Endothelial cell of umbilical vein (primary cell): ENCODE measurements at regions not wholly inside any gene's neighbourhood (a gene's known extent, or its start where the extent isn't known, plus 50 kb on each side); places are given as distances from the start of the nearest gene placed in this dataset.

ENCODE experiments used
- BruUV-seq: library from RNA; stranded (reverse); fragments of 400-500 nt; replicated peaks from 2 replicates; lab custom pipeline; 2021; lab: Mats Ljungman, UMichigan
- CTCF ChIA-PET: fragments of 300-600, 350-600 bp; sonication (Branson Sonifier 250); formaldehyde crosslinking; loops from one replicate; lab custom pipeline; 2021; ENCODE audit warnings: antibody characterized with exemption, inconsistent platforms; lab: Charles Lee
- POLR2A ChIA-PET: fragments of 300-600, 350-600 bp; sonication (Branson Sonifier 250); formaldehyde crosslinking; loops from one replicate; lab custom pipeline; 2021; ENCODE audit warnings: antibody characterized with exemption, inconsistent platforms; lab: Charles Lee
- DNase-seq: peaks from one replicate; pipeline ENCODE4 v3.0.0-alpha.2; 2011; ENCODE audit warnings: low read depth, low spot score
- FAIRE-seq: peaks from 2 replicates; lab custom pipeline; 2011; peaks lifted over from hg19 to GRCh38; lab: Jason Lieb, UNC
- H2AFZ ChIP-seq: 2 replicates; pipeline ENCODE4 v1.6.0; 2012; ENCODE audit warnings: low read depth, low read length, control low read depth, inconsistent platforms
- H3K27ac ChIP-seq: 2 replicates; pipeline ENCODE4 v1.5.1; 2011; ENCODE audit warnings: low read depth, mild to moderate bottlenecking, control low read depth, low read length, moderate library complexity; ENCODE audit not compliant: insufficient read depth
- H3K27me3 ChIP-seq, 2 experiments: 2 replicates each; pipeline versions ENCODE4 v1.6.0 to v1.6.1; 2011; ENCODE audit warnings: low read length in 2 of 2, mixed read lengths in 1 of 2; ENCODE audit not compliant: control insufficient read depth in 2 of 2, insufficient read depth in 2 of 2
- H3K36me3 ChIP-seq, 2 experiments: 2 replicates in 1 of 2; 3 replicates in 1 of 2; pipeline ENCODE4 v1.5.1; 2011; ENCODE audit warnings: low read length in 2 of 2, mild to moderate bottlenecking in 1 of 2, moderate library complexity in 1 of 2; ENCODE audit not compliant: control insufficient read depth in 2 of 2, insufficient read depth in 2 of 2; ENCODE audit errors: extremely low read depth in 1 of 2
- H3K4me1 ChIP-seq: 3 replicates; pipeline ENCODE4 v1.5.1; 2011; ENCODE audit warnings: mild to moderate bottlenecking, low read length; ENCODE audit not compliant: control insufficient read depth, insufficient read depth; ENCODE audit errors: extremely low read depth
- H3K4me2 ChIP-seq: 2 replicates; pipeline ENCODE4 v1.6.1; 2011; ENCODE audit warnings: low read length, control low read depth, mixed read lengths; ENCODE audit not compliant: insufficient read depth
- H3K4me3 ChIP-seq, 3 experiments: fragments of 200-600 bp in 1 of 3; sonication (generic), shearing (Covaris generic) in 1 of 3; replicated peaks in 1 of 3; 2 replicates each; pipeline ENCODE4 v1.5.1; 2011 to 2016; ENCODE audit warnings: control low read depth in 3 of 3, low read length in 3 of 3, mild to moderate bottlenecking in 2 of 3, inconsistent platforms in 1 of 3, low read depth in 1 of 3, moderate library complexity in 1 of 3; ENCODE audit not compliant: insufficient read depth in 1 of 3
- H3K79me2 ChIP-seq: 2 replicates; pipeline ENCODE4 v1.6.0; 2012; ENCODE audit warnings: low read length, inconsistent platforms; ENCODE audit not compliant: control insufficient read depth, insufficient read depth
- H3K9ac ChIP-seq: replicated peaks from 2 replicates; pipeline ENCODE3; 2011; ENCODE audit warnings: low read length, control low read depth; ENCODE audit not compliant: insufficient read depth; ENCODE audit errors: extremely low read depth
- H3K9me1 ChIP-seq: replicated peaks from 3 replicates; pipeline ENCODE4 v1.6.0; 2011; ENCODE audit warnings: mild to moderate bottlenecking, low read length; ENCODE audit not compliant: control insufficient read depth, insufficient read depth; ENCODE audit errors: extremely low read depth
- H3K9me3 ChIP-seq: replicated peaks from 2 replicates; pipeline ENCODE4 v1.5.1; 2012; ENCODE audit warnings: low read length, inconsistent platforms; ENCODE audit not compliant: control insufficient read depth, insufficient read depth
- H4K20me1 ChIP-seq: replicated peaks from 2 replicates; pipeline ENCODE3; 2011; ENCODE audit warnings: mild to moderate bottlenecking, low read length; ENCODE audit not compliant: control insufficient read depth, insufficient read depth; ENCODE audit errors: extremely low read depth
- CTCF ChIP-seq, 2 donors: IDR thresholded peaks; 1 replicate in 1 of 2; 2 replicates in 1 of 2; pipeline ENCODE4 v1.5.1; 2011; ENCODE audit warnings: low read length in 2 of 2, mild to moderate bottlenecking in 2 of 2, moderate library complexity in 2 of 2, control low read depth in 1 of 2, inconsistent platforms in 1 of 2, low read depth in 1 of 2; ENCODE audit not compliant: insufficient read depth in 1 of 2; ENCODE audit errors: extremely low read depth in 1 of 2
- EZH2 ChIP-seq: IDR thresholded peaks from 2 replicates; pipeline ENCODE4 v1.6.1; 2012; ENCODE audit warnings: borderline replicate concordance, low read depth, mild to moderate bottlenecking, moderate library complexity, low read length, inconsistent platforms; ENCODE audit not compliant: severe bottlenecking
- FOS ChIP-seq: IDR thresholded peaks from 2 replicates; pipeline ENCODE4 v1.6.1; 2011; ENCODE audit warnings: mild to moderate bottlenecking, low read length, moderate library complexity, borderline replicate concordance; ENCODE audit not compliant: insufficient read depth
- GATA2 ChIP-seq: IDR thresholded peaks from 2 replicates; pipeline ENCODE4 v1.7.0; 2011; ENCODE audit warnings: low read depth, mild to moderate bottlenecking, moderate library complexity, mixed read lengths, low read length; ENCODE audit not compliant: insufficient read length, insufficient read depth
- JUN ChIP-seq: IDR thresholded peaks from 2 replicates; pipeline ENCODE4 v1.6.1; 2011; ENCODE audit warnings: borderline replicate concordance, low read depth; ENCODE audit not compliant: insufficient read length, insufficient read depth
- MYC ChIP-seq: IDR thresholded peaks from one replicate; pipeline ENCODE4 v1.6.1; 2011; ENCODE audit warnings: mild to moderate bottlenecking, low read depth, low read length
- POLR2A ChIP-seq: IDR thresholded peaks from 2 replicates; pipeline ENCODE4 v1.6.1; 2012; ENCODE audit warnings: low read depth, mild to moderate bottlenecking, control low read depth, low read length
- POLR2AphosphoS5 ChIP-seq: IDR thresholded peaks from 2 replicates; pipeline ENCODE4 v1.6.1; 2012; ENCODE audit warnings: low read depth, mild to moderate bottlenecking, control low read depth, low read length, moderate library complexity; ENCODE audit not compliant: insufficient read depth
- dilution Hi-C: fragments of 300-500 bp; cut with MboI; formaldehyde crosslinking; loops from one replicate; pipeline ENCODE4 v1.15.0; 2019; ENCODE audit warnings: low sequenced_read_pairs; ENCODE audit not compliant: extremely low pct_ligation_motif_present
- intact Hi-C: fragments of 100-400 bp; cut with micrococcal nuclease; formaldehyde crosslinking; loops from one replicate; pipeline ENCODE4 v1.10.0; 2022
- TF ChIP-seq, protein P1 (sequence below): IDR thresholded peaks from 2 replicates; pipeline ENCODE4 v1.6.1; 2011; ENCODE audit not compliant: insufficient read depth, insufficient read length

DNA sequence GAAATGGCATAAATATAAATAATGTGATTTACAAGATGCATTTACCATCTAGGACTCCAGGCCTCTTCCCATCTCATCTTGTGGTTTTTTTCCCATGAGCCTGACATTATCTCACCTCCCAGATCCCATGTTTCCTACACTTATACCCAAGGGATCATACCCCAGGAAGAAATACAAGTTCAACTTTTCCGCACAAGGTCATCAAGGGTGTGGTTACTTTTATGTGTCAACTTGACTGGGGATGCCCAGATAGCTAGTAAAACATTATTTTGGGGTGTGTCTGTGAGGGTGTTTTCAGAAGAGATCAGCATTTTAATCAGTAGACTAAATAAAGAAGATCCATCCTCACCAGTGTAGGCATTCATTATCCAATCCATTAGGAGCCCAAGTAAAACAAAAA is 176.3 kb upstream of the TNFAIP3 start:
- ChIA-PET CTCF (interaction anchor here (1.4 kb wide), 1 partner anchor 14 kb away, joined by 3 read pairs; no protein-coding TSS in a partner anchor), POLR2A (no interaction called here)
- dilution Hi-C loops, result no loop called here
- H3K4me2 ChIP-seq, result no peak overlapping the region
- intact Hi-C loops, result no loop called here
- no peak overlapping the region for H3K27ac ChIP-seq
- BruUV-seq, result no TSS peak
- H3K4me1 ChIP-seq, result peaks cover 2% of the 10 kb centered on the region
- H3K27me3 ChIP-seq, result no peaks in the 10 kb centered on the region
- H3K9me3 ChIP-seq, result no peaks in the 10 kb centered on the region
- H3K36me3 ChIP-seq, result no peaks in the 10 kb centered on the region
- no peak overlapping the region for H3K4me3 ChIP-seq
- no peak for TF ChIP-seq EZH2
- TF ChIP-seq GATA2, result no peak
- no peak for TF ChIP-seq POLR2AphosphoS5
- TF ChIP-seq, protein P1, sequence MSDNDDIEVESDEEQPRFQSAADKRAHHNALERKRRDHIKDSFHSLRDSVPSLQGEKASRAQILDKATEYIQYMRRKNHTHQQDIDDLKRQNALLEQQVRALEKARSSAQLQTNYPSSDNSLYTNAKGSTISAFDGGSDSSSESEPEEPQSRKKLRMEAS, result no peak
- no peak for TF ChIP-seq JUN
- TF ChIP-seq POLR2A, result no peak
- no peak for TF ChIP-seq CTCF (IDR thresholded peaks at IDR 0.05; ENCODE audit: extremely low read depth in 1 of 2, insufficient read depth in 1 of 2, low read depth in 1 of 2, low read length in 2 of 2)
- TF ChIP-seq MYC, result no peak
- no peak for TF ChIP-seq FOS
- H3K79me2 ChIP-seq, result no peaks in the 10 kb centered on the region
- no peak overlapping the region for H2AFZ ChIP-seq
- no peak overlapping the region for H3K9ac ChIP-seq
- H4K20me1 ChIP-seq, result no peaks in the 10 kb centered on the region
- no peaks in the 10 kb centered on the region for H3K9me1 ChIP-seq
- no peak for DNase-seq
- FAIRE-seq, result no peak
